Renal cortical epithelial cell (primary cell): ENCODE measurements at regions not wholly inside any gene's neighbourhood (a gene's known extent, or its start where the extent isn't known, plus 50 kb on each side); places are given as distances from the start of the nearest gene placed in this dataset.

Experiments
- DNase-seq: peaks from one replicate; pipeline ENCODE4 v3.0.0-alpha.2; 2011; ENCODE audit warnings: low read depth

- DNase-seq = no peak
Observed at GRCh38 chr6:140908505-140908904, 1224.2 kb upstream of the GJE1 start.

GRCh38 chr6:140907235-140907634 is 1225.5 kb upstream of the GJE1 start:
- no peak for DNase-seq

- no peak for DNase-seq
Observed at GRCh38 chr6:140905724-140906123, 1227.0 kb upstream of the GJE1 start.

GRCh38 chr6:140905050-140905449 is 1227.7 kb upstream of the GJE1 start:
- no peak for DNase-seq

GRCh38 chr6:140897804-140898573 is 1234.7 kb upstream of the GJE1 start:
- no peak for DNase-seq

GRCh38 chr6:140897349-140897748 is 1235.4 kb upstream of the GJE1 start:
- DNase-seq = no peak

- no peak for DNase-seq
Observed at GRCh38 chr6:140893432-140893831, 1239.3 kb upstream of the GJE1 start.

GRCh38 chr6:140879946-140880345 is 1252.8 kb upstream of the GJE1 start:
- DNase-seq = peak; percentile 97

- DNase-seq = no peak
Observed at GRCh38 chr6:140874066-140874465, 1258.7 kb upstream of the GJE1 start.

GRCh38 chr6:140872885-140873284 is 1259.8 kb upstream of the GJE1 start:
- no peak for DNase-seq

GRCh38 chr6:140871911-140872310 is 1260.8 kb upstream of the GJE1 start:
- DNase-seq = no peak

GRCh38 chr6:140867336-140867735 is 1265.4 kb upstream of the GJE1 start:
- DNase-seq = no peak

- DNase-seq = peak; percentile 61
Observed at GRCh38 chr6:140858381-140858971, 1274.2 kb upstream of the GJE1 start.

- DNase-seq = peak; percentile 94
Observed at GRCh38 chr6:140857739-140858380, 1274.9 kb upstream of the GJE1 start.

GRCh38 chr6:140855520-140855919 is 1277.2 kb upstream of the GJE1 start:
- peak; percentile 17 for DNase-seq

- DNase-seq = no peak
Observed at GRCh38 chr6:140854318-140854717, 1278.4 kb upstream of the GJE1 start.

- DNase-seq = peak; percentile 28
Observed at GRCh38 chr6:140850438-140850837, 1282.3 kb upstream of the GJE1 start.

GRCh38 chr6:140849456-140849855 is 1283.3 kb upstream of the GJE1 start:
- no peak for DNase-seq

- DNase-seq = no peak
Observed at GRCh38 chr6:140847262-140847645, 1285.5 kb upstream of the GJE1 start.

GRCh38 chr6:140846503-140847261 is 1286.0 kb upstream of the GJE1 start:
- peak; percentile 18 for DNase-seq

GRCh38 chr6:140845701-140846100 is 1287.0 kb upstream of the GJE1 start:
- DNase-seq = no peak

- no peak for DNase-seq
Observed at GRCh38 chr6:140844167-140844566, 1288.6 kb upstream of the GJE1 start.
